ENCODE measurements at regions not wholly inside any gene's neighbourhood (a gene's known extent, or its start where the extent isn't known, plus 50 kb on each side); places are given as distances from the start of the nearest gene placed in this dataset.
"Not testable (repeated sequence)": the region's sequence is repeated elsewhere in the genome, so short reads cannot be mapped to it uniquely, and the experiment has no call there.

GRCh38 chr17:71617767-71618166, 503.1 kb upstream of the SOX9 start:
- not testable (repeated sequence) for DNase-seq

- DNase-seq = no peak
Measured at GRCh38 chr17:71625330-71625729, 495.5 kb upstream of the SOX9 start.

GRCh38 chr17:71628306-71628705, 492.5 kb upstream of the SOX9 start:
- no peak for DNase-seq

- DNase-seq = no peak
Measured at GRCh38 chr17:71631483-71631882, 489.3 kb upstream of the SOX9 start.

GRCh38 chr17:71632328-71632727, 488.5 kb upstream of the SOX9 start:
- DNase-seq = no peak

- DNase-seq = no peak
Measured at GRCh38 chr17:71633391-71633849, 487.4 kb upstream of the SOX9 start.

GRCh38 chr17:71634376-71634775, 486.4 kb upstream of the SOX9 start:
- no peak for DNase-seq

GRCh38 chr17:71635187-71635586, 485.6 kb upstream of the SOX9 start:
- DNase-seq = no peak

GRCh38 chr17:71636644-71637043, 484.2 kb upstream of the SOX9 start:
- DNase-seq = no peak

- no peak for DNase-seq
Measured at GRCh38 chr17:71638668-71639067, 482.2 kb upstream of the SOX9 start.

- DNase-seq = no peak
Measured at GRCh38 chr17:71639865-71640264, 481.0 kb upstream of the SOX9 start.

GRCh38 chr17:71646890-71647289, 473.9 kb upstream of the SOX9 start:
- not testable (repeated sequence) for DNase-seq

GRCh38 chr17:71648342-71648741, 472.5 kb upstream of the SOX9 start:
- not testable (repeated sequence) for DNase-seq

GRCh38 chr17:71649941-71650350, 470.9 kb upstream of the SOX9 start:
- no peak for DNase-seq

- no peak for DNase-seq
Measured at GRCh38 chr17:71655542-71655941, 465.3 kb upstream of the SOX9 start.

- DNase-seq = no peak
Measured at GRCh38 chr17:71656964-71657858, 463.6 kb upstream of the SOX9 start.

- no peak for DNase-seq
Measured at GRCh38 chr17:71658996-71659395, 461.8 kb upstream of the SOX9 start.

- DNase-seq = no peak
Measured at GRCh38 chr17:71664861-71665260, 456.0 kb upstream of the SOX9 start.

- DNase-seq = no peak
Measured at GRCh38 chr17:71666047-71666446, 454.8 kb upstream of the SOX9 start.

- DNase-seq = no peak
Measured at GRCh38 chr17:71667661-71668060, 453.2 kb upstream of the SOX9 start.

GRCh38 chr17:71668807-71669206, 452.0 kb upstream of the SOX9 start:
- no peak for DNase-seq

GRCh38 chr17:71677439-71677838, 443.4 kb upstream of the SOX9 start:
- DNase-seq = no peak

- no peak for DNase-seq
Measured at GRCh38 chr17:71679832-71680231, 441.0 kb upstream of the SOX9 start.

GRCh38 chr17:71681427-71682173, 439.2 kb upstream of the SOX9 start:
- no peak for DNase-seq
